Hematopoietic multipotent progenitor cell treated with erythropoietin and hydrocortisone succinate and interleukin-3 and kit ligand, for 4 days (in vitro differentiated cells): ENCODE measurements at regions not wholly inside any gene's neighbourhood (a gene's known extent, or its start where the extent isn't known, plus 50 kb on each side); places are given as distances from the start of the nearest gene placed in this dataset.

ENCODE experiments used
- DNase-seq: peaks from one replicate; pipeline ENCODE4 v3.0.0-alpha.2; 2015

GRCh38 chr11:80458376-80458775 is 1017.5 kb upstream of the TENM4 start:
- no peak for DNase-seq

DNA sequence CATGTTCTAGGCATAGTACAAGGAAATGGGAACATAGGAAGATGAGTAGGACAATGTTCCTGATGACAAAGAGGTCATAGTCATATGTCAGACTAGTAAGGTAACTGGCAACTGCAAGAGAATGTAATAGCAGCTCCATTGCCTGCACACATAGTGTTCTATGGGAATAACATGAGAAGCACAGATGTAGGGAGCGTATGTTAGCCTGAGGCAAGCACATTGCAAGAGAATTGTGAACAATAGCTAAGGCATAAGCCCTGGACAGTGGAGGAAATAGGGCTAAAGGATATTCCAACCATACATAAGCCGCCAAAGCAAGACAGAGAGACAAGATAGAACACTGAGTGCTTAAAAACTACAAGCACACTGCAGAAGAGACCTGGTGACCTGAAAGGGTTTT is 1017.0 kb upstream of the TENM4 start:
- no peak for DNase-seq

DNA sequence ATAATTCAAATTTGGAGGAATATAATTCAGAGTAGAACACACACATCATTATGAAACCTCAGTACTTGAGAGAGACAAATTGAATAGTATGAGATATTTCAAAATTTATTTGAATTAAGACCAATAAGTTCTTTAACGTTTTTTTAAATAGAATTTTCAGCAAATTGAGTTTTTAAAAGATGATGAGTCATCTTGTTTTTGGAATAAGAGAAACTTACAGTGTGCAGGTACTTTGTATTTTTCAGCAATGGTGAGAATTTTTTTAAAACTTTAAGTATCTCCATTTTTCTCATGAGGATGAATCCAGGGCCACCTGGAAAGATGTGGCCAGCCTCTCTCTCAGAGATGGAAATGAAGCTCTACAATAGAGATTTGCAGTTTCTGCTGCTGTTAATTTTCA is 1015.0 kb upstream of the TENM4 start:
- DNase-seq: no peak

GRCh38 chr11:80451105-80451504 is 1010.3 kb upstream of the TENM4 start:
- DNase-seq: no peak

- no peak for DNase-seq
Measured at GRCh38 chr11:80448709-80449108, 1007.9 kb upstream of the TENM4 start.

DNA sequence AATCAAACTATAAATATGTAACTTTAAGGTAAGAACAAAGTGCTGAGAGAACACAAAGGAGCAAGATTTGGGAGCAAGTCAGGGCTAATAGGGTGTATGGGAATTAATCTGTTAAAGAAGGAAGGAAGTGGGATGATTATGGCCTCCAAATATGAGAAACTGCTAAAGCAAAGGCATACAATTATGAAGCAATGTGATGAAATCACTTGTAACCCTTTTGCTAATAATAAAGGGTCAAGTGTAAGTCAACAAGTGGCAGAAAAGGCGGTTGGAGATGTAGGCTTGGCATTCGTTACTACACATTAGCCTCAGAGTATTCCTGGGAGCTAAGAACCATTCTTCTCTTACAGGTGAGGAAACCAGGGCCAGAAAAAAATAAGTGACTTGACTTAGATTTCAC is 1002.3 kb upstream of the TENM4 start:
- DNase-seq: no peak

GRCh38 chr11:80441821-80442220 is 1001.0 kb upstream of the TENM4 start:
- DNase-seq: no peak

GRCh38 chr11:80440835-80441234 is 1000.0 kb upstream of the TENM4 start:
- no peak for DNase-seq

GRCh38 chr11:80436547-80436946 is 995.7 kb upstream of the TENM4 start:
- no peak for DNase-seq

DNA sequence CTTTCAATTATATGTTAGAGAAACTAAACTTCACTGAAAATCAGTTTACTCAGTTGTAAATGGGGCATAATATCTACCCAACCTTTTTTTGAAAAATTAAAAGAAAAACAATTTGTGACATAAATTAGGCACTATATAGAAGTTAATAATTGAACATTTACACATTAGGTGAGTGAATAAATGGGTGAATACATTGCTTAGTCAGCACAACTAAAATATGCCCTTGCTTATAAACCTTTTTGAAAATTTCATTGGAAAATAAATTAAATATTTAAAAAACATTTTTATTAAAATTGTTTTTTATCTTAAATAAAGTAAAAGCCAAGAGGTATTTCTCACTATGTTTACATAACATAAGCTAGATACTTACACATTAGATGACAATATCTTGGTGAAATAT is 994.5 kb upstream of the TENM4 start:
- no peak for DNase-seq

DNA sequence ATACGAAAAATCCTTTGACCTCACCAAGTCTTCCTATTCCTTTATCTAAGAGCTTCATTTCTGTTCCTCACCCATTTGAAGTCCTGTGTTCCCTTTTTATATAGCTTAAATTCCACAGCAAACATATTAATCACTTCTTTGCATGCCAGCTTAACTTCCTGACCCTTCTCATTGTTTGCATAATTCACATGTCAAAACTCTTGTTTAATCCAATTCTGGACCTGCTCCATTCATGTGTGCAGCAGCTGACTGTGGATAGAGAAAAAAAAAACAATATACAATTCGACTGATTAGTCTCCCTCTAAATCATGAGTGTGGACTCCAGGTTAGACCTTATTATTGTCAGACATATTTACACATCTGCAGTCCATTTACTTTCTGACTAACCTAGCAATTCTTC is 991.2 kb upstream of the TENM4 start:
- no peak for DNase-seq

DNA sequence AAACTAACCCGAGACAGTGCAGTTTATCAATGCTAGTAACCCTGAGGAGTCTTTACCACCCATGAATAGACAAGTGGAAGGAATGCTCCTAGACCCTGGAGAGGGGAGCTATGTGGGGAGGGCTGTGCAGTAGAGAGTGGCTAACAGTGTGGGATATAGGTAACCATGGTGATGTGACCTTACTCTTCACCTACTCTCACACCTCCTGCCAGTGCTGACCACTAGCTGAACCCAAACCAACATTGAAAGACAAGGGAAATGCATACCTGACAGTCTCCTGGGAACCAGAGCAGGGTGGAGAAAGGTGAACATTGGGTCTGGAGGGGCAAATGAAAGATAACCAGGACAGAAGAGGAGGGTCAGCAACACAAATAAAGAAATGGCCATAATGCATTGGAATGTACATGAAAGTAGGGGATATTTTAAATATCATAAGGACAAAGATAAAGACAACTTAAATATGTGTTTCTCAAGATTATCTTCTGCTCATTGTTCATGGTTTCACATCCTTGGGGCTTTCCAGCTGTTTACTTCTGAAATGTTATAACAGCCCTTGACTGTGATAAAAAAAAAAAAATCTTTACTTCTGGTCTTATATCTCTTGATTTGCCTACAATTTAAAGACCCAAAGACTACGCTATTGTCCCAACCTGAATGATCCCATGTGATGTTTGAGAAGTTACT is 983.3 kb upstream of the TENM4 start:
- no peak for DNase-seq

DNA sequence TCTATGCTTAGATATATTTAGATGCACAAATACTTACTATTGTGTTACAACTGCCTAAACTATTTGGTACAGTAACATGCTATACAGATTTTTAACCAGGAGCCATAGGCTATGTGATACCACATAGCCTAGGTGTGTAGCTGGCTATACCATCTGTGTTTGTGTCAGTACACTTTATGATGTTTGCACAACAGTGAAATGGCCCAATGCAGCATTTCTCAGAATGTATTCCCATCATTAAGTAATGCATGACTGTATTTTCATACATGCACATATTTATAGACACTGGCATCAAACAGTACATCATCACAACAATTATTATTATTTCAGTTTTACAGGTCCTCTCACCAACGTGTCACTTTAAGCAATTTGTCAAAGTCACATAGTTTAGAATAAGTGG is 979.5 kb upstream of the TENM4 start:
- no peak for DNase-seq

- no peak for DNase-seq
Measured at GRCh38 chr11:80417681-80418080, 976.9 kb upstream of the TENM4 start.

DNA sequence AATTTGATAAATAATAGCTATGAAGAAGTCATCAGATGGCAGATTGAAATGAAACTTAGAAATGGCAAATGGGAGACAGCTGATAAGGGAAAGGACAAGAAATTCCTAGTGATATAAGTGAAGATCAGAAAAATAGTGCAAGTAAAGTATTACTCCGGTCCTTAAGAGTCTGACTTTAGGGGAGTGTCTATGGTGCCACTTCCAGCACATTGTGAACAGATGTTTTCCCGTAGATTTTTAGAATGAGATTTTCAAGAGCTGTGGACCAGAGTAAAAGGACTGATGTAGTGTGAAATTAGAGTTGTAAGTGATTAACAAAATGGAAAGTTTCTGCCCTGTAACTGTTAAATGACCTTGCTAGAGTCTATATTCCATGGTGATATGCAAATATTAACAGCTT is 974.8 kb upstream of the TENM4 start:
- no peak for DNase-seq

DNA sequence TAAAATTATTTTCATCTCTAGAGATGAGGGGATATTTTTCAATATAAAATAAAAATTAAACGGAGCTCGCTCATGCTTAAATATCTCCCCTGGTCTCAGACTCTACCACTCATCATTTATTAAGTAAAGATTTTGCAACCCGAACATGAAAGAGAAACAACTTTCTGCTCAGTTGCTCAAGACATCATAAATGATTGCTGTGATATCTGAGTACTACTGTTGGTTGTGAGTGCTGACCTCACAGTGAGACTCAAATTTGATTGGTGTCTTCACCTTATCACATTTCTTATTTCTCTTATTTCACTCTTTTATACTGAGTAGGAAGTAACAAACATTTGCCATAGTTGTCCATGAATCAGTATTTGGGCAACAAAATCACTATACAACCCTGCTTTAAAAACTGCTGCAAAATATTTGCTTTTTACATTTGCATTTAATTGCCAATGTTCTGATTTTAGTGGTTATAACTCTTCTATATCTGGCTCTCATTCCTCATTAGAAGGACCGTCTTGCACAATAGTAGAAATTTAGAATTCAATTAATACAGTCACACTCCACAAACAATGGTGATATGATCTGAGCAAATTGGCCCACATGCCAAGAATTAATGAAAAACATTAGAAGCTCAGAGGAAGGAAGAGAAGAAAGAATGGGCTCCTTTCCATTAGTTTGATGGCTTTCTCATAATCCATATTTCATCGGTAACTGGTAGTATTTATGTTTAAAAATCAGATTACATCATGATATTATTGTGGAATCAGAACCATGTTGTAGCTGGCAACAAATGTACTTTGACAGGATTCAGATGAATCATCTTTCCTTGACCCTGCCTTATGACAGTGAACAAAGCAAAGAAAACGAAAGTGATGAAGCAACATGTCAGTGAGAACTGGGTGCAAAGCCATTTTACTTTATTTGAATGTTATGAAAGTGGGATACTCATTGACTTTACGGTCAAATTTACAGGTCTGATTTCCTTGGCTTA is 973.6 kb upstream of the TENM4 start:
- DNase-seq: no peak

DNA sequence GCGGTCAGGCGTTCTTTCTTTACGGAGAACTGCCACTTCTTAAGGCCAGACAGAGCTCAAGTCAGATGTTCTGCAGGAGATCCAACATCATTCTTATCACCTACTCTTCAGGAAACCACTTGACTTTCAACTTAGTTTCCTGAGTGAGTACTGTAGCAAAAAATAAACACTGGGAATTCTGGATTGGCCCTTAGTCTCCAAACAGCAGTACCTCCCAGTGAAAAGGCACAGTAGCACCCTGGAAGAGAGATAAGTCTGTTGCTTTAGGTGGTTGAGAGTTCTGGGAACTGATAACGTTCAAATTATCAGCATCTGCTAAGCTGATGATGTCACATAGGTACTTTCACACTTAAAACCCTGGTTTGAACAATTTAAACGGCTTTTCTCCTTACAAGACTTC is 971.8 kb upstream of the TENM4 start:
- DNase-seq: no peak

- DNase-seq: no peak
Measured at GRCh38 chr11:80393210-80393609, 952.4 kb upstream of the TENM4 start.

DNA sequence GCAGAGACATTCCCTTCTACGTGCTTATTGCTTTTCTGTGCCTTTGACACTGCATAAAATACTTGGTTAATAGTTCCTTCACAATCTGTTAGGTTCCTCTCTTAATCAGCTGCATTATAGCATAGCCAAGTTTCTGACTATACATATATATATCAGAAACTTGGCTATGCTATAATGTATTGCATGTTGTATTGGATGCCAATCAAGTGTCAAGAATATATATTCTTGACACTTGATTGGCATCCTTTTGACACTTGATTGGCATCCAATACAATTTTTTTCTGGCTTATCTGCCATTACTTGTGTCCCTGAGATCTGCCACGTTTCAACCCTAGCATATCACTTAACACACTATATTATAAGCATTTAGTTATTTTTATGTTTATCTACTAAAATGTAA is 949.7 kb upstream of the TENM4 start:
- no peak for DNase-seq

- DNase-seq: no peak
Measured at GRCh38 chr11:80388536-80388935, 947.7 kb upstream of the TENM4 start.

DNA sequence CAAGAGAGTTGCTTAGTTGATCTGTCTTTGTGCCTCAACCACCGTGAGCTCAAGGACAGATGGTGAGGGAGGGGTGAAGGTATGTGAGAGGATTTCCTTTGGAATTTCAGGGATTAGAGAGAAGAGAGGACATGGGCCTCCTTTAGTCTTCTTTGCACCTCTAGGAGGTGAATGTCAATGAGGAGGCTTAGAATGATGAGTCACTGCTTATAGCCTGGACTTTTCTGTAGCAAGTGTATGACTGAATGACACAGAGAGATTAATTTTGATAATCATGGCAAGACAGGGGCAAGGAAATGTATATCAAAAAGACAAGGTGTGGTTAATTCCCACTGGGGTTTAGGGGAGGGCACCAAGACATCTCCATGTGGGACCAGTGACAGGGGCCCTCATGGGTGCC is 947.3 kb upstream of the TENM4 start:
- no peak for DNase-seq

- no peak for DNase-seq
Measured at GRCh38 chr11:80383655-80384054, 942.8 kb upstream of the TENM4 start.

DNA sequence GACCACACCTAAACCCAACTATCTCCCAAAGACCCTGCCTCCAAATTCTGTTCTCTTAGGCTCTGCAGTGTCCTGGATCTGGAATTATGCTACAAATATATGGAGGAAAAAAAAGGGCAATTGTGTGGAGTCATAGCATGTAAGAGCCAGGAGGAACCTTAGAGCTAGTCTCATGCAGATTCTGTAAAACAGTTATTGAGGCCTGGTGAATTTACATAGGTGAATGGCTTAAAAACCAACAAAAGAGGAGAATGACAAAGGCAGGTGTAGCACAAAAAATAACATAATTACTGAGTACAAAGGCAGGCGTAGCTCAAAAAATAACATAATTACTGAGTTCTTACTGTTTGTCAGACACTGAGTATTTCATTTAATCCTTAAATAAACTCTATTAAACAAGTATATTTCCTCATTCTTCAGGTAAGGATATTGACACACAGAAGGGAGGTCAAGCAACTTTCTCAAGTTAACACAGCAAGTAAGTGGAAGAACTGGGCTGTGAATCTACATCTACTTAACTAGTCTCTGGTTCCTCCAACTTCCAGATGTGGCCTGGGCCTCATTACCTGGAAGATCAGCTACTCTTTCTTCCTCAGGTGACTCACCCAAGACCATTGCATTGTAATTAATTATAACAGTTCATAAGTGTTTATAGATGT is 938.9 kb upstream of the TENM4 start:
- no peak for DNase-seq

GRCh38 chr11:80371931-80372330 is 931.1 kb upstream of the TENM4 start:
- no peak for DNase-seq
